ENCODE measurements at regions not wholly inside any gene's neighbourhood (a gene's known extent, or its start where the extent isn't known, plus 50 kb on each side); places are given as distances from the start of the nearest gene placed in this dataset.

DNA sequence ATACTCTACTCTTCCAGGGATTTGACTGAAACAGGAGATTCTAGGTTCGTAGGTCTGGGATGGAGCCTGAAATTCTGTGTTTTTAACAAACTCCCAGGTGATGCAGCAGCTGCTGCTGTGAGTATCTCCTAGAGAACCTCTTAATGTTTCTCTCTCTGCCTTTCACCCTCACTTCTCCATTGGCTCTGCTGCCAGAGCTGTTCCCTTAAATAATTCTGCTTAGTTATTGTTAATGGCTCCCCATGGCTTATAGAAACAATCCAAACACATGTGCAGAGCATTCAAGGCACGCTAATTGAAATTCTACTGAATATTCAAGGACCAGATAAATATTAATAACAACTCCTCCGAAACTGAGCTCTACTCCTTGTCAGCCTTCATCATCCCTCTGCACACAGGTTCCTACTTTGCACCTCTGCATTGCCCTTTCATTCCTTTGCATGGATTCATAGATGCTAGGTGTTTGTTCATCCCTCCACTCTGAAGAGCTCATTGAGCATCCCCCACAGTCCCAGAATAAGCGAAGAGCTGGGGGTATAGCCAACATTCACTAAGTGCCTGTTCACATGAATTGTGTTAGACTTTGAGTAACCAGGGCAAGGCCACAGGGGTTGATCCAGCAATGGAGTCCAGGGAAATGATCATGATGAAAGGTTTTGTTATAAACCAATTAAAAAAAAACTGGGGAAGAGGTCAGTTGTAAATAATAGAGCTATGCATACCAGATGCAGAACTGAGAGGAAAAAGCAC, 488.4 kb upstream of the JAG1 start:
- no peak for TF ChIP-seq SALL2 (CRISPR knock-in tag; IDR thresholded peaks at IDR 0.05)
- TF ChIP-seq, protein P1, sequence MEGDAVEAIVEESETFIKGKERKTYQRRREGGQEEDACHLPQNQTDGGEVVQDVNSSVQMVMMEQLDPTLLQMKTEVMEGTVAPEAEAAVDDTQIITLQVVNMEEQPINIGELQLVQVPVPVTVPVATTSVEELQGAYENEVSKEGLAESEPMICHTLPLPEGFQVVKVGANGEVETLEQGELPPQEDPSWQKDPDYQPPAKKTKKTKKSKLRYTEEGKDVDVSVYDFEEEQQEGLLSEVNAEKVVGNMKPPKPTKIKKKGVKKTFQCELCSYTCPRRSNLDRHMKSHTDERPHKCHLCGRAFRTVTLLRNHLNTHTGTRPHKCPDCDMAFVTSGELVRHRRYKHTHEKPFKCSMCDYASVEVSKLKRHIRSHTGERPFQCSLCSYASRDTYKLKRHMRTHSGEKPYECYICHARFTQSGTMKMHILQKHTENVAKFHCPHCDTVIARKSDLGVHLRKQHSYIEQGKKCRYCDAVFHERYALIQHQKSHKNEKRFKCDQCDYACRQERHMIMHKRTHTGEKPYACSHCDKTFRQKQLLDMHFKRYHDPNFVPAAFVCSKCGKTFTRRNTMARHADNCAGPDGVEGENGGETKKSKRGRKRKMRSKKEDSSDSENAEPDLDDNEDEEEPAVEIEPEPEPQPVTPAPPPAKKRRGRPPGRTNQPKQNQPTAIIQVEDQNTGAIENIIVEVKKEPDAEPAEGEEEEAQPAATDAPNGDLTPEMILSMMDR (CRISPR knock-in tag; IDR thresholded peaks at IDR 0.05) = no peak
- TF ChIP-seq ZNF563 (CRISPR knock-in tag; IDR thresholded peaks at IDR 0.05) = no peak
- no peak for TF ChIP-seq MEF2D (CRISPR knock-in tag; IDR thresholded peaks at IDR 0.05)
- TF ChIP-seq POLR2AphosphoS5 (IDR thresholded peaks at IDR 0.05; ENCODE audit: low read depth, low read length) = no peak
- no peak for TF ChIP-seq E2F5 (CRISPR knock-in tag; conservative IDR thresholded peaks at IDR 0.05)
- TF ChIP-seq ZNF800 (CRISPR knock-in tag; IDR thresholded peaks at IDR 0.05) = no peak
- TF ChIP-seq CHD2 (IDR thresholded peaks at IDR 0.05; ENCODE audit: low read depth, low read length) = no peak
- TF ChIP-seq ZBTB49 (CRISPR knock-in tag; IDR thresholded peaks at IDR 0.05; ENCODE audit: borderline replicate concordance) = no peak
